ENCODE measurements at regions not wholly inside any gene's neighbourhood (a gene's known extent, or its start where the extent isn't known, plus 50 kb on each side); places are given as distances from the start of the nearest gene placed in this dataset.

- Histone ChIP-seq H3K36me3 (ENCODE audit: insufficient read depth, low read length) (no peaks in the 10 kb centered on the region), H3K27ac (ENCODE audit: low read depth in 1 of 2, low read length in 2 of 2) (no peak overlapping the region), H3K27me3 (ENCODE audit: control insufficient read depth in 1 of 2, insufficient read depth in 2 of 2, low read length in 2 of 2) (no peaks in the 10 kb centered on the region), H3K9me3 (ENCODE audit: control insufficient read depth in 1 of 2, insufficient read depth in 1 of 2, low read length in 2 of 2) (no peaks in the 10 kb centered on the region), H3K4me1 (ENCODE audit: insufficient read depth, low read length) (no peaks in the 10 kb centered on the region), H3K4me3 (ENCODE audit: low read length) (no peak overlapping the region)
- no peak for DNase-seq
- intact Hi-C loops (cut with DNase I, micrococcal nuclease), result no loop called here
- ChIA-PET CTCF (no interaction called here), POLR2A (no interaction called here)
- no peaks in the 10 kb centered on the region for H3K27me3 Mint-ChIP-seq
- no peak overlapping the region for H3K27ac Mint-ChIP-seq
- ATAC-seq (ENCODE audit: poor library complexity), result no peak
- H3K36me3 Mint-ChIP-seq (ENCODE audit: low read depth), result no peaks in the 10 kb centered on the region
- H3K4me3 Mint-ChIP-seq, result no peak overlapping the region
- TF ChIP-seq, protein P1, sequence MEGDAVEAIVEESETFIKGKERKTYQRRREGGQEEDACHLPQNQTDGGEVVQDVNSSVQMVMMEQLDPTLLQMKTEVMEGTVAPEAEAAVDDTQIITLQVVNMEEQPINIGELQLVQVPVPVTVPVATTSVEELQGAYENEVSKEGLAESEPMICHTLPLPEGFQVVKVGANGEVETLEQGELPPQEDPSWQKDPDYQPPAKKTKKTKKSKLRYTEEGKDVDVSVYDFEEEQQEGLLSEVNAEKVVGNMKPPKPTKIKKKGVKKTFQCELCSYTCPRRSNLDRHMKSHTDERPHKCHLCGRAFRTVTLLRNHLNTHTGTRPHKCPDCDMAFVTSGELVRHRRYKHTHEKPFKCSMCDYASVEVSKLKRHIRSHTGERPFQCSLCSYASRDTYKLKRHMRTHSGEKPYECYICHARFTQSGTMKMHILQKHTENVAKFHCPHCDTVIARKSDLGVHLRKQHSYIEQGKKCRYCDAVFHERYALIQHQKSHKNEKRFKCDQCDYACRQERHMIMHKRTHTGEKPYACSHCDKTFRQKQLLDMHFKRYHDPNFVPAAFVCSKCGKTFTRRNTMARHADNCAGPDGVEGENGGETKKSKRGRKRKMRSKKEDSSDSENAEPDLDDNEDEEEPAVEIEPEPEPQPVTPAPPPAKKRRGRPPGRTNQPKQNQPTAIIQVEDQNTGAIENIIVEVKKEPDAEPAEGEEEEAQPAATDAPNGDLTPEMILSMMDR (IDR thresholded peaks at IDR 0.05), result no peak
- H3K4me1 Mint-ChIP-seq (ENCODE audit: low read depth), result no peaks in the 10 kb centered on the region
- peaks cover 9% of the 10 kb centered on the region for H3K9me3 Mint-ChIP-seq
Observed at GRCh38 chr13:93086329-93086728, 140.3 kb upstream of the GPC6 start.

DNA sequence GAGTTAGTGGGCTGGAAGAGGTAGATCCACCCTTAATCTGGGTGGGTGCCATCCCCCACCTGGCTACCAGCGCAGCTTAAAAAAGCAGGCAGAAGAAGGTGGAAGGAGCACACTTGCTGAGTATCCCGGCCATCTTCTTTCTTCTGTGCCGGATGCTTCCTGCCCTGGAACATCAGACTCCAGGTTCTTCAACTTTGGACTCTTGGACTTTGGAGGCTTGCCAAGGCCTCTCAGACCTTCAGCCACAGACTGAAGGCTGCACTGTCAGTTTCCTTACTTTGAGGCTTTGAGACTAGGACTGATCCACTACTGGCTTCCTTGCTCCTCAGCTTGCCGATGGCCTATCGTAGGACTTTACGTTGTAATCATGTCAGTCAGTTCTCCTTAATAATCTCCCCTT, 127.6 kb upstream of the GPC6 start:
- Mint-ChIP-seq H3K36me3 (ENCODE audit: low read depth) (no peaks in the 10 kb centered on the region), H3K4me3 (no peak overlapping the region), H3K9me3 (no peaks in the 10 kb centered on the region), H3K4me1 (ENCODE audit: low read depth) (no peaks in the 10 kb centered on the region), H3K27me3 (no peaks in the 10 kb centered on the region), H3K27ac (no peak overlapping the region)
- H3K4me1 ChIP-seq (ENCODE audit: insufficient read depth, low read length), result no peaks in the 10 kb centered on the region
- no peak overlapping the region for H3K4me3 ChIP-seq (ENCODE audit: low read length)
- ChIA-PET CTCF (no interaction called here), POLR2A (no interaction called here)
- TF ChIP-seq, protein P1 (IDR thresholded peaks at IDR 0.05), result no peak
- H3K36me3 ChIP-seq (ENCODE audit: insufficient read depth, low read length), result no peaks in the 10 kb centered on the region
- no peak for DNase-seq
- H3K27me3 ChIP-seq (ENCODE audit: control insufficient read depth in 1 of 2, insufficient read depth in 2 of 2, low read length in 2 of 2), result no peaks in the 10 kb centered on the region
- peaks cover 0 to 6% of the 10 kb centered on the region in 2 experiments for H3K9me3 ChIP-seq (ENCODE audit: control insufficient read depth in 1 of 2, insufficient read depth in 1 of 2, low read length in 2 of 2)
- no peak for ATAC-seq (ENCODE audit: poor library complexity)
- H3K27ac ChIP-seq (ENCODE audit: low read depth in 1 of 2, low read length in 2 of 2), result no peak overlapping the region
- intact Hi-C loops (cut with DNase I, micrococcal nuclease), result no loop called here

DNA sequence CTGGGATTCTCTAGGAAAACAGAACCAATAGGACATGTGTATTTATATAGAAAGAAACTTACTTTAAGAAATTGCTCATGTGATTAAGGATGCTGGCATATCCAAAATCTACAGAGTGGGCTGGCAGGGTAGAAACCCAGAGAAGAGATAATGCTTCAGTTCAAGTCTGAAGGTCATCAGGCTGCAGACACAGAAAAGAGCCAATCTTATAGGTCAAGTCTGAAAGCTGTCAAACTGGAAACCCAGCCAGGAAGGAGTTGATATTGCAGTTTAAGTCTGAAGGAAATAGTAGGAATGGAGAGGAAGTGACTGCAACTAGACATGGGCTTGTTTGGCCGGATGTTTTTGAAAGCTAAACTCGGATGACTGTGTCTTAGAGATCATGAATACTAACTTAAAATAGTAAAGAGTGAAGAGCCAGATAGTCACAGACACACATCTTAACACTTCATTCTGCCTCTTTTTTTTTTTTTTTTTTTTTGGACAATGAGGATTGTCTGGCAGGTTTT, 125.3 kb upstream of the GPC6 start:
- Mint-ChIP-seq H3K9me3 (no peaks in the 10 kb centered on the region), H3K27ac (no peak overlapping the region), H3K27me3 (no peaks in the 10 kb centered on the region), H3K4me1 (ENCODE audit: low read depth) (no peaks in the 10 kb centered on the region), H3K36me3 (ENCODE audit: low read depth) (no peaks in the 10 kb centered on the region), H3K4me3 (no peak overlapping the region)
- Histone ChIP-seq H3K4me1 (ENCODE audit: insufficient read depth, low read length) (no peaks in the 10 kb centered on the region), H3K4me3 (ENCODE audit: low read length) (no peak overlapping the region), H3K9me3 (ENCODE audit: control insufficient read depth in 1 of 2, insufficient read depth in 1 of 2, low read length in 2 of 2) (peaks cover 0 to 3% of the 10 kb centered on the region in 2 experiments), H3K27me3 (ENCODE audit: control insufficient read depth in 1 of 2, insufficient read depth in 2 of 2, low read length in 2 of 2) (no peaks in the 10 kb centered on the region), H3K27ac (ENCODE audit: low read depth in 1 of 2, low read length in 2 of 2) (no peak overlapping the region), H3K36me3 (ENCODE audit: insufficient read depth, low read length) (no peaks in the 10 kb centered on the region)
- intact Hi-C loops (cut with DNase I, micrococcal nuclease), result no loop called here
- DNase-seq, result no peak
- ChIA-PET POLR2A (no interaction called here), CTCF (no interaction called here)
- no peak for ATAC-seq (ENCODE audit: poor library complexity)
- TF ChIP-seq, protein P1 (IDR thresholded peaks at IDR 0.05), result no peak
